IMR-90 (cell line): ENCODE measurements at regions not wholly inside any gene's neighbourhood (a gene's known extent, or its start where the extent isn't known, plus 50 kb on each side); places are given as distances from the start of the nearest gene placed in this dataset.

Source experiments
- ATAC-seq: fragments of 200-7000 bp; cut with Tn5 transposase; 2 replicates; pipeline ENCODE4 v1.9.1; 2020; ENCODE audit warnings: low read depth, mild to moderate bottlenecking, moderate library complexity
- BruUV-seq: library from RNA; stranded (reverse); fragments of 400-500 nt; replicated peaks from 2 replicates; lab custom pipeline; 2021; lab: Mats Ljungman, UMichigan
- CTCF ChIA-PET: fragments of 300-600 bp; formaldehyde crosslinking; extraction: SDS; loops from one replicate; lab custom pipeline; 2021; ENCODE audit warnings: antibody characterized with exemption; lab: Yijun Ruan, JAX
- POLR2A ChIA-PET: fragments of 300-600 bp; sonication (Branson Sonifier 250); formaldehyde crosslinking; loops from one replicate; lab custom pipeline; 2022; ENCODE audit warnings: antibody characterized with exemption; ENCODE audit not compliant: unreplicated experiment; lab: Charles Lee
- DNase-seq: peaks from one replicate; pipeline ENCODE4 v3.0.0; 2013
- H2AFZ ChIP-seq: replicated peaks from 2 replicates; pipeline ENCODE3; 2013; ENCODE audit warnings: low read length, mild to moderate bottlenecking; ENCODE audit not compliant: poor library complexity
- H2AK5ac ChIP-seq: 2 replicates; pipeline ENCODE4 v1.6.1; 2013; ENCODE audit warnings: low read depth, low read length, inconsistent platforms
- H2AK9ac ChIP-seq: replicated peaks from 2 replicates; pipeline ENCODE3; 2013; ENCODE audit warnings: mild to moderate bottlenecking, low read depth, low read length, moderate library complexity; ENCODE audit not compliant: poor library complexity
- H2BK120ac ChIP-seq: 2 replicates; pipeline ENCODE4 v1.6.1; 2013; ENCODE audit warnings: low read depth, low read length, inconsistent platforms
- H2BK15ac ChIP-seq: 3 replicates; pipeline ENCODE4 v1.6.1; 2013; ENCODE audit warnings: low read depth, low read length, inconsistent platforms
- H2BK20ac ChIP-seq: 2 replicates; pipeline ENCODE4 v1.6.1; 2013; ENCODE audit warnings: low read depth, mild to moderate bottlenecking, inconsistent platforms, low read length, moderate library complexity
- H2BK5ac ChIP-seq: 2 replicates; pipeline ENCODE4 v1.6.1; 2013; ENCODE audit warnings: mild to moderate bottlenecking, low read depth, low read length, inconsistent platforms; ENCODE audit not compliant: poor library complexity, severe bottlenecking
- H3K14ac ChIP-seq: replicated peaks from 2 replicates; pipeline ENCODE4 v1.6.1; 2013; ENCODE audit warnings: low read depth, low read length, inconsistent platforms
- H3K18ac ChIP-seq: 2 replicates; pipeline ENCODE4 v1.6.1; 2013; ENCODE audit warnings: low read depth, low read length, control low read depth
- H3K23ac ChIP-seq: 2 replicates; pipeline ENCODE4 v1.6.1; 2013; ENCODE audit warnings: low read depth, low read length, inconsistent platforms
- H3K27ac ChIP-seq: 2 replicates; pipeline ENCODE4 v1.5.1; 2013; ENCODE audit warnings: mild to moderate bottlenecking, control low read depth, low read length; ENCODE audit not compliant: insufficient read depth
- H3K27me3 ChIP-seq: 2 replicates; pipeline ENCODE4 v1.6.1; 2013; ENCODE audit warnings: low read length; ENCODE audit not compliant: control insufficient read depth, insufficient read depth
- H3K36me3 ChIP-seq: 2 replicates; pipeline ENCODE4 v1.6.1; 2013; ENCODE audit warnings: low read length, mixed read lengths; ENCODE audit not compliant: control insufficient read depth, insufficient read depth
- H3K4ac ChIP-seq: 2 replicates; pipeline ENCODE4 v1.6.1; 2013; ENCODE audit warnings: low read depth, low read length, inconsistent platforms
- H3K4me1 ChIP-seq: 2 replicates; pipeline ENCODE4 v1.6.1; 2013; ENCODE audit warnings: low read length, mixed read lengths; ENCODE audit not compliant: control insufficient read depth, insufficient read depth
- H3K4me2 ChIP-seq: 2 replicates; pipeline ENCODE4 v1.6.1; 2013; ENCODE audit warnings: low read depth, mild to moderate bottlenecking, control low read depth, low read length, moderate library complexity
- H3K4me3 ChIP-seq: 2 replicates; pipeline ENCODE4 v1.5.1; 2013; ENCODE audit warnings: low read depth, mild to moderate bottlenecking, control low read depth, low read length, moderate library complexity; ENCODE audit not compliant: insufficient read depth
- H3K56ac ChIP-seq: 2 replicates; pipeline ENCODE4 v1.6.1; 2013; ENCODE audit warnings: low read length, inconsistent platforms; ENCODE audit not compliant: insufficient read depth; ENCODE audit errors: extremely low read depth
- H3K79me1 ChIP-seq, 2 experiments: 2 replicates each; pipeline ENCODE4 v1.6.1; 2013; ENCODE audit warnings: low read length in 2 of 2, inconsistent platforms in 1 of 2, low read depth in 1 of 2
- H3K9ac ChIP-seq: 2 replicates; pipeline ENCODE4 v1.6.1; 2013; ENCODE audit warnings: low read depth, low read length, control low read depth
- H3K9me1 ChIP-seq: 2 replicates; pipeline ENCODE4 v1.6.1; 2013; ENCODE audit warnings: low read length, inconsistent platforms; ENCODE audit not compliant: insufficient read depth
- H3K9me3 ChIP-seq: 2 replicates; pipeline ENCODE4 v1.6.1; 2013; ENCODE audit warnings: low read length; ENCODE audit not compliant: control insufficient read depth, insufficient read depth
- H4K20me1 ChIP-seq: 2 replicates; pipeline ENCODE4 v1.6.1; 2013; ENCODE audit warnings: low read length, inconsistent platforms; ENCODE audit not compliant: insufficient read depth
- H4K5ac ChIP-seq: 2 replicates; pipeline ENCODE4 v1.6.1; 2013; ENCODE audit warnings: mild to moderate bottlenecking, low read depth, low read length, control low read depth
- H4K8ac ChIP-seq, 2 experiments: 2 replicates each; pipeline ENCODE4 v1.6.1; 2013; ENCODE audit warnings: low read depth in 2 of 2, low read length in 2 of 2, control low read depth in 1 of 2, inconsistent platforms in 1 of 2
- H4K91ac ChIP-seq: 2 replicates; pipeline ENCODE4 v1.6.1; 2013; ENCODE audit warnings: low read depth, low read length, inconsistent platforms; ENCODE audit not compliant: insufficient read depth
- BHLHE40 ChIP-seq: fragments of 150-350 bp; IDR thresholded peaks from 2 replicates; pipeline ENCODE4 v1.6.1; 2016; ENCODE audit warnings: mild to moderate bottlenecking, low read depth, low read length
- CEBPB ChIP-seq: IDR thresholded peaks from 2 replicates; pipeline ENCODE4 v1.6.1; 2012; ENCODE audit warnings: low read depth, low read length, improper control_type of control experiment
- CHD1 ChIP-seq: IDR thresholded peaks from 2 replicates; pipeline ENCODE4 v1.6.1; 2012; ENCODE audit warnings: low read depth, low read length, improper control_type of control experiment
- FOS ChIP-seq: fragments of 150-350 bp; IDR thresholded peaks from 2 replicates; pipeline ENCODE4 v1.6.1; 2016; ENCODE audit warnings: low read depth, low read length
- MAFK ChIP-seq: IDR thresholded peaks from 2 replicates; pipeline ENCODE4 v1.6.1; 2012; ENCODE audit warnings: low read depth, low read length, improper control_type of control experiment
- MAZ ChIP-seq: IDR thresholded peaks from 2 replicates; pipeline ENCODE4 v1.6.1; 2012; ENCODE audit warnings: low read depth, mild to moderate bottlenecking, low read length, improper control_type of control experiment, moderate library complexity, borderline replicate concordance
- MXI1 ChIP-seq: IDR thresholded peaks from 2 replicates; pipeline ENCODE4 v1.6.1; 2012; ENCODE audit warnings: low read depth, mild to moderate bottlenecking, low read length, moderate library complexity, borderline replicate concordance
- NFE2L2 ChIP-seq: fragments of 150-350 bp; IDR thresholded peaks from 2 replicates; pipeline ENCODE4 v1.6.1; 2016; ENCODE audit warnings: low read depth, mild to moderate bottlenecking, low read length
- POLR2A ChIP-seq: IDR thresholded peaks from 2 replicates; pipeline ENCODE4 v1.6.1; 2012; ENCODE audit warnings: mild to moderate bottlenecking, low read depth, low read length
- RAD21 ChIP-seq: IDR thresholded peaks from 2 replicates; pipeline ENCODE4 v1.6.1; 2012; ENCODE audit warnings: low read length, improper control_type of control experiment
- RCOR1 ChIP-seq: IDR thresholded peaks from 2 replicates; pipeline ENCODE4 v1.6.1; 2012; ENCODE audit warnings: mild to moderate bottlenecking, low read length, improper control_type of control experiment; ENCODE audit not compliant: insufficient replicate concordance
- RFX5 ChIP-seq: IDR thresholded peaks from 2 replicates; pipeline ENCODE4 v1.8.0; 2012; ENCODE audit warnings: low read depth, mild to moderate bottlenecking, low read length, moderate library complexity
- SMC3 ChIP-seq: fragments of 150-350 bp; IDR thresholded peaks from 2 replicates; pipeline ENCODE4 v1.6.1; 2016; ENCODE audit warnings: low read depth, mild to moderate bottlenecking, antibody characterized with exemption, low read length, moderate library complexity
- WGBS, 2 experiments: methylation state at CpG; one replicate each; pipeline versions ENCODE4 v1.1.5 to v1.1.7; 2013; ENCODE audit warnings: missing lambda C conversion rate in 2 of 2; ENCODE audit not compliant: insufficient read length in 1 of 2; ENCODE audit errors: extremely low coverage in 2 of 2; 5-methylcytosine and 5-hydroxymethylcytosine counted together
- dilution Hi-C: fragments of 300-500 bp; cut with HindIII; formaldehyde crosslinking; loops from one replicate; pipeline ENCODE4 v1.14.3; 2018; ENCODE audit warnings: low sequenced_read_pairs; ENCODE audit not compliant: unreplicated experiment
- in situ Hi-C: fragments of 300-500 bp; cut with MboI; formaldehyde crosslinking; loops from 3 replicates; pipeline ENCODE4 v1.14.3; 2019; ENCODE audit warnings: low sequenced_read_pairs, inconsistent platforms, mixed read lengths
- intact Hi-C: fragments of 100-400 bp; cut with micrococcal nuclease; formaldehyde crosslinking; loops from 2 replicates; pipeline ENCODE4 v1.10.0; 2022
- TF ChIP-seq, protein P1 (sequence below): fragments of 150-350 bp; IDR thresholded peaks from 2 replicates; pipeline ENCODE4 v1.6.1; 2017; ENCODE audit warnings: mild to moderate bottlenecking, antibody characterized with exemption, low read length, low read depth
- TF ChIP-seq, protein P2 (sequence below): conservative IDR thresholded peaks from 2 replicates; pipeline ENCODE4 v1.5.1; 2012; ENCODE audit warnings: mild to moderate bottlenecking, low read depth, low read length, improper control_type of control experiment
- TF ChIP-seq, protein P3 (sequence below): fragments of 150-350 bp; IDR thresholded peaks from 2 replicates; pipeline ENCODE4 v1.6.1; 2016; ENCODE audit warnings: low read depth, mild to moderate bottlenecking, low read length, moderate library complexity, borderline replicate concordance

DNA sequence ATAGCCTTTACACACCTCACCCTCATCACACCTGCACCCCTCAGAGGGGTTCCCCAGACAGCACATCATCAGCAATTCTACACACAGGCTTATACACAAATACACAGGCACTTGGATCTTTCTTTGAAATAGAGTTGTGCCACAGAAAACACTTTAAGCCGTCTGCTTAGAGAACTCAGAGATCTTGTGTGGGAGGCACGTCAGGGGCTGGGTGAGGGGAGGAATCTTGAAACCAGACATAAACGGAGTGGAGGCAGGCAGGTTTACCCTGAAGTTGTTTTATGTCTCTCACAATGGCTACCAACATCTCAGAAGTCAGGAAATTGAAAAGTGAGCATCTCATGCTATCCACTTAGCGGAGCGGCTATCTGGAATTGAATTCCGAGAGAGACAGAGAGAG lies 151.9 kb upstream of the GJB5 start:
- H2AFZ ChIP-seq, result no peak overlapping the region
- no peak overlapping the region for H2AK5ac ChIP-seq
- no peaks in the 10 kb centered on the region for H4K20me1 ChIP-seq
- H2BK15ac ChIP-seq, result no peak overlapping the region
- no peaks in the 10 kb centered on the region for H3K9me1 ChIP-seq
- H3K9ac ChIP-seq, result no peak overlapping the region
- in situ Hi-C loops (no loop called here), dilution Hi-C loops (no loop called here), intact Hi-C loops (no loop called here)
- H3K56ac ChIP-seq, result no peak overlapping the region
- H3K4ac ChIP-seq, result no peak overlapping the region
- DNase-seq (no peak), ATAC-seq (no peak)
- TF ChIP-seq, protein P1, sequence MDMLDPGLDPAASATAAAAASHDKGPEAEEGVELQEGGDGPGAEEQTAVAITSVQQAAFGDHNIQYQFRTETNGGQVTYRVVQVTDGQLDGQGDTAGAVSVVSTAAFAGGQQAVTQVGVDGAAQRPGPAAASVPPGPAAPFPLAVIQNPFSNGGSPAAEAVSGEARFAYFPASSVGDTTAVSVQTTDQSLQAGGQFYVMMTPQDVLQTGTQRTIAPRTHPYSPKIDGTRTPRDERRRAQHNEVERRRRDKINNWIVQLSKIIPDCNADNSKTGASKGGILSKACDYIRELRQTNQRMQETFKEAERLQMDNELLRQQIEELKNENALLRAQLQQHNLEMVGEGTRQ, result no peak
- TF ChIP-seq SMC3 (no peak), CHD1 (no peak), MAZ (no peak), MXI1 (no peak), RAD21 (no peak), CEBPB (no peak), NFE2L2 (no peak), MAFK (no peak), FOS (no peak), RFX5 (no peak), RCOR1 (no peak), BHLHE40 (no peak), POLR2A (no peak)
- TF ChIP-seq, protein P2, sequence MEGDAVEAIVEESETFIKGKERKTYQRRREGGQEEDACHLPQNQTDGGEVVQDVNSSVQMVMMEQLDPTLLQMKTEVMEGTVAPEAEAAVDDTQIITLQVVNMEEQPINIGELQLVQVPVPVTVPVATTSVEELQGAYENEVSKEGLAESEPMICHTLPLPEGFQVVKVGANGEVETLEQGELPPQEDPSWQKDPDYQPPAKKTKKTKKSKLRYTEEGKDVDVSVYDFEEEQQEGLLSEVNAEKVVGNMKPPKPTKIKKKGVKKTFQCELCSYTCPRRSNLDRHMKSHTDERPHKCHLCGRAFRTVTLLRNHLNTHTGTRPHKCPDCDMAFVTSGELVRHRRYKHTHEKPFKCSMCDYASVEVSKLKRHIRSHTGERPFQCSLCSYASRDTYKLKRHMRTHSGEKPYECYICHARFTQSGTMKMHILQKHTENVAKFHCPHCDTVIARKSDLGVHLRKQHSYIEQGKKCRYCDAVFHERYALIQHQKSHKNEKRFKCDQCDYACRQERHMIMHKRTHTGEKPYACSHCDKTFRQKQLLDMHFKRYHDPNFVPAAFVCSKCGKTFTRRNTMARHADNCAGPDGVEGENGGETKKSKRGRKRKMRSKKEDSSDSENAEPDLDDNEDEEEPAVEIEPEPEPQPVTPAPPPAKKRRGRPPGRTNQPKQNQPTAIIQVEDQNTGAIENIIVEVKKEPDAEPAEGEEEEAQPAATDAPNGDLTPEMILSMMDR, result no peak
- TF ChIP-seq, protein P3, sequence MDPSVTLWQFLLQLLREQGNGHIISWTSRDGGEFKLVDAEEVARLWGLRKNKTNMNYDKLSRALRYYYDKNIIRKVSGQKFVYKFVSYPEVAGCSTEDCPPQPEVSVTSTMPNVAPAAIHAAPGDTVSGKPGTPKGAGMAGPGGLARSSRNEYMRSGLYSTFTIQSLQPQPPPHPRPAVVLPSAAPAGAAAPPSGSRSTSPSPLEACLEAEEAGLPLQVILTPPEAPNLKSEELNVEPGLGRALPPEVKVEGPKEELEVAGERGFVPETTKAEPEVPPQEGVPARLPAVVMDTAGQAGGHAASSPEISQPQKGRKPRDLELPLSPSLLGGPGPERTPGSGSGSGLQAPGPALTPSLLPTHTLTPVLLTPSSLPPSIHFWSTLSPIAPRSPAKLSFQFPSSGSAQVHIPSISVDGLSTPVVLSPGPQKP, result no peak
- H3K79me1 ChIP-seq, result no peaks in the 10 kb centered on the region
- no peak overlapping the region for H2BK20ac ChIP-seq
- no peaks in the 10 kb centered on the region for H3K4me1 ChIP-seq
- H2AK9ac ChIP-seq, result no peak overlapping the region
- H2BK5ac ChIP-seq, result no peak overlapping the region
- H3K18ac ChIP-seq, result no peak overlapping the region
- no peak overlapping the region for H3K23ac ChIP-seq
- H3K27me3 ChIP-seq, result no peaks in the 10 kb centered on the region
- ChIA-PET CTCF (no interaction called here), POLR2A (no interaction called here)
- no peak overlapping the region for H4K5ac ChIP-seq
- WGBS, 2 experiments, result no CpG with 5 or more reads among the region's 6 CpGs
- H2BK120ac ChIP-seq, result no peak overlapping the region
- no peak overlapping the region for H4K8ac ChIP-seq
- no peak overlapping the region for H3K14ac ChIP-seq
- H3K9me3 ChIP-seq, result peaks cover 19% of the 10 kb centered on the region; the same call in 1 of the 2 replicates
- no peak overlapping the region for H4K91ac ChIP-seq
- H3K4me2 ChIP-seq, result no peak overlapping the region
- H3K27ac ChIP-seq, result no peak overlapping the region
- BruUV-seq, result no TSS peak
- H3K4me3 ChIP-seq, result no peak overlapping the region
- H3K36me3 ChIP-seq, result no peaks in the 10 kb centered on the region
